Astrocyte of the spinal cord (primary cell): ENCODE measurements at regions not wholly inside any gene's neighbourhood (a gene's known extent, or its start where the extent isn't known, plus 50 kb on each side); places are given as distances from the start of the nearest gene placed in this dataset.

Experiments used
- DNase-seq: peaks from one replicate; pipeline ENCODE4 v3.0.0; 2011; ENCODE audit warnings: low read depth, low spot score
- H3K4me3 ChIP-seq: 2 replicates; pipeline ENCODE4 v1.5.1; 2011; ENCODE audit warnings: low read depth, mild to moderate bottlenecking, low read length, moderate library complexity
- CTCF ChIP-seq: IDR thresholded peaks from 2 replicates; pipeline ENCODE4 v1.5.1; 2012; ENCODE audit warnings: low read depth, mild to moderate bottlenecking, low read length, inconsistent platforms
- in situ Hi-C: cut with HindIII; loops from 2 replicates; pipeline ENCODE4 v1.10.0; 2017; ENCODE audit warnings: low sequenced_read_pairs

GRCh38 chr9:110114086-110114858, 93.7 kb downstream of the C9orf152 start:
- no peak for TF ChIP-seq CTCF
- no peak overlapping the region for H3K4me3 ChIP-seq
- no peak for DNase-seq
- in situ Hi-C loops = no loop called here

- no peak for TF ChIP-seq CTCF
- peak; percentile 53 for DNase-seq
- in situ Hi-C loops = no loop called here
- H3K4me3 ChIP-seq = no peak overlapping the region
Observed at GRCh38 chr9:110114859-110115201, 93.1 kb downstream of the C9orf152 start.

- H3K4me3 ChIP-seq = no peak overlapping the region
- TF ChIP-seq CTCF = no peak
- in situ Hi-C loops = no loop called here
- DNase-seq = peak; percentile 65
Observed at GRCh38 chr9:110115341-110115820, 92.6 kb downstream of the C9orf152 start.

GRCh38 chr9:110115826-110116542, 92.0 kb downstream of the C9orf152 start:
- TF ChIP-seq CTCF = no peak
- peak; percentile 68 for DNase-seq
- no peak overlapping the region for H3K4me3 ChIP-seq
- in situ Hi-C loops = no loop called here

- no peak for TF ChIP-seq CTCF
- DNase-seq = peak; percentile 81
- in situ Hi-C loops = no loop called here
- no peak overlapping the region for H3K4me3 ChIP-seq
Observed at GRCh38 chr9:110116543-110116885, 91.4 kb downstream of the C9orf152 start.

- DNase-seq = no peak
- no peak for TF ChIP-seq CTCF
- in situ Hi-C loops = no loop called here
- no peak overlapping the region for H3K4me3 ChIP-seq
Observed at GRCh38 chr9:110121170-110121569, 86.8 kb downstream of the C9orf152 start.
